ENCODE measurements at regions not wholly inside any gene's neighbourhood (a gene's known extent, or its start where the extent isn't known, plus 50 kb on each side); places are given as distances from the start of the nearest gene placed in this dataset.

DNA sequence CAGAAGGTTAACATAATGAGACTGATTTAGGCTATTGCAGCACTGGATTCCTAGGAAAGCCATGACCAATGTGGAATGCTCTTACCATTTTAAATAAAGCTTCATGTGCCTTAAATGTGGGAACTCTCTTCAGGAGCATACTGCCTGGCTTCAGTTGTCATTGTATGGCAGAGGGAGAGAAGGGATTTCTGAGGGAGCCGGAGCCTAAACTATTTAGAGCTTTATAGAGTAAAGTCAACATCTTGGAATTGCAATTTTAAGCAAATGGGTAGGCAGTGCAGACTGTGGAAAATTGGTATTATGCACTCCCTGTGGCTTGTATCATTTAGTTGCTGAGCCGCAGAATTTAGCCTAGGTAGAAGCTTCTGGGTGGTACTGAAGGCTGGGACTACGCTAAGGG, 2041.4 kb downstream of the PCDH9 start:
- TF ChIP-seq EP300 (IDR thresholded peaks at IDR 0.05): no peak
- TF ChIP-seq POLR2A (IDR thresholded peaks at IDR 0.05): no peak
- TF ChIP-seq, protein P1, sequence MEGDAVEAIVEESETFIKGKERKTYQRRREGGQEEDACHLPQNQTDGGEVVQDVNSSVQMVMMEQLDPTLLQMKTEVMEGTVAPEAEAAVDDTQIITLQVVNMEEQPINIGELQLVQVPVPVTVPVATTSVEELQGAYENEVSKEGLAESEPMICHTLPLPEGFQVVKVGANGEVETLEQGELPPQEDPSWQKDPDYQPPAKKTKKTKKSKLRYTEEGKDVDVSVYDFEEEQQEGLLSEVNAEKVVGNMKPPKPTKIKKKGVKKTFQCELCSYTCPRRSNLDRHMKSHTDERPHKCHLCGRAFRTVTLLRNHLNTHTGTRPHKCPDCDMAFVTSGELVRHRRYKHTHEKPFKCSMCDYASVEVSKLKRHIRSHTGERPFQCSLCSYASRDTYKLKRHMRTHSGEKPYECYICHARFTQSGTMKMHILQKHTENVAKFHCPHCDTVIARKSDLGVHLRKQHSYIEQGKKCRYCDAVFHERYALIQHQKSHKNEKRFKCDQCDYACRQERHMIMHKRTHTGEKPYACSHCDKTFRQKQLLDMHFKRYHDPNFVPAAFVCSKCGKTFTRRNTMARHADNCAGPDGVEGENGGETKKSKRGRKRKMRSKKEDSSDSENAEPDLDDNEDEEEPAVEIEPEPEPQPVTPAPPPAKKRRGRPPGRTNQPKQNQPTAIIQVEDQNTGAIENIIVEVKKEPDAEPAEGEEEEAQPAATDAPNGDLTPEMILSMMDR (IDR thresholded peaks at IDR 0.05): no peak
- Histone ChIP-seq H3K27me3 (no peaks in the 10 kb centered on the region), H3K27ac (no peak overlapping the region), H3K9me3 (no peaks in the 10 kb centered on the region), H3K36me3 (no peaks in the 10 kb centered on the region), H3K4me1 (no peaks in the 10 kb centered on the region), H3K4me3 (no peak overlapping the region)
- 64 to 81% methylated on average over 3 of the region's 3 CpGs for WGBS, 2 donors
- no peak for DNase-seq (ENCODE audit: low spot score in 2 of 2)

DNA sequence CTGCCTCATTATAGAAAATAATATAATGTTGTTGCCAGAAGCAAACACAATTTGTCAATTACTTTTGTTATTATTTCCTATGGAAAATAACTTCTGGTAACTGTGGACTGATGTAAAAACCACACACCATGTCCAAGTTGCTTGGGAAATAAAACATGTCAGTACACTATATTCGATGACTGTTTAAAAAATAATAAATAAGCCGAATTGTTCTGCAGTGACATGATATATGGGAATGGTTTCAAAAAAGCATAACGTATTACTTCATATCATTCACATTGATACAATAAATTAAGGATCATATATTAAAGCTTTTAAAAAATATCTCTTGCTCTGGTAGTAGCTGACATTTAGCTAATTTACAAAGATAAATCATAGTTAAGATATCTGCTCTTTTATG, 2062.1 kb downstream of the PCDH9 start:
- no peaks in the 10 kb centered on the region for H3K27me3 ChIP-seq
- WGBS, 2 donors: 39 to 48% methylated on average over 3 of the region's 3 CpGs
- H3K36me3 ChIP-seq: no peaks in the 10 kb centered on the region
- no peaks in the 10 kb centered on the region for H3K4me1 ChIP-seq
- TF ChIP-seq EP300 (IDR thresholded peaks at IDR 0.05) (no peak), POLR2A (IDR thresholded peaks at IDR 0.05) (no peak)
- TF ChIP-seq, protein P1 (IDR thresholded peaks at IDR 0.05): no peak
- no peak overlapping the region for H3K27ac ChIP-seq
- no peak for DNase-seq (ENCODE audit: low spot score in 2 of 2)
- no peaks in the 10 kb centered on the region for H3K9me3 ChIP-seq
- H3K4me3 ChIP-seq: no peak overlapping the region

DNA sequence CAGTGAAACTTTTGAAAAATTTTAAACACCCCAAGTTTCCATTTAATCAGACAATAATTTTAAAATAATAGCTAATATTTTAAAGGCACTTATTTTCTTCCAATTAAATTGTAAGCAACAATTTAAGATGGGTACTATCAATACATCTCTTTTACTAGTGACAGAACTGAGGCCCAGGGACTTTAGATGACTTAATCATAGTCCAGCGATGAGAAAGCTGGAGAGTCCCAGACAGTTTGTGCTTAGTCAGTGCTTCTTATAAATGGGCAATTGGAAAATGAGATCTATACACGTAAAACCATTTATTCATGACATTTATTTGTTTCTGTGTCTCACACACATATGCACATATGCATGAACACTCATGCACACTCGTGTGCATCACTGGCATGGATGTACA, 2063.5 kb downstream of the PCDH9 start:
- H3K4me1 ChIP-seq: no peaks in the 10 kb centered on the region
- H3K36me3 ChIP-seq: no peaks in the 10 kb centered on the region
- no peak for DNase-seq (ENCODE audit: low spot score in 2 of 2)
- no peak overlapping the region for H3K27ac ChIP-seq
- H3K9me3 ChIP-seq: no peaks in the 10 kb centered on the region
- H3K4me3 ChIP-seq: no peak overlapping the region
- TF ChIP-seq POLR2A (IDR thresholded peaks at IDR 0.05) (no peak), EP300 (IDR thresholded peaks at IDR 0.05) (no peak)
- TF ChIP-seq, protein P1 (IDR thresholded peaks at IDR 0.05): no peak
- WGBS, 2 donors: 76 to 77% methylated on average over 3 of the region's 3 CpGs
- no peaks in the 10 kb centered on the region for H3K27me3 ChIP-seq

DNA sequence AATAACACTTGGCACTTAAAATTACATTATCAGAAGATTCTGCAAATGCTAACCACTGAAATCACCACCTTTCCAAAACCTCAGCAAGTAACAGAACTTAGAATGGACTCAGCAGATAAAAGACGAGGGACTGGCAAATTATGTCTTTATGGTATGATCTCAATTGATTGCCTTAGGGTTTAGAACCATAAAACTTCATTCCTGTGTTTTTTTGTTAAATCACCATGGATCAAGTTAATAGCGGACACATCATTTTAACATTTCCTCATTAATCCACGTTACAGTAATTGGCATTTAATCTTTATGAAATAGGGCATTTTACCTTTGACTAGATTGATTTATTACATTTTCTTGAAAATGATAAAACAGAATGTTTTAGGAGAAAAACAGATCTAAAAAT, 2070.3 kb downstream of the PCDH9 start:
- WGBS, 2 donors: 49 to 50% methylated on average over 3 of the region's 3 CpGs
- DNase-seq (ENCODE audit: low spot score in 2 of 2): no peak

DNA sequence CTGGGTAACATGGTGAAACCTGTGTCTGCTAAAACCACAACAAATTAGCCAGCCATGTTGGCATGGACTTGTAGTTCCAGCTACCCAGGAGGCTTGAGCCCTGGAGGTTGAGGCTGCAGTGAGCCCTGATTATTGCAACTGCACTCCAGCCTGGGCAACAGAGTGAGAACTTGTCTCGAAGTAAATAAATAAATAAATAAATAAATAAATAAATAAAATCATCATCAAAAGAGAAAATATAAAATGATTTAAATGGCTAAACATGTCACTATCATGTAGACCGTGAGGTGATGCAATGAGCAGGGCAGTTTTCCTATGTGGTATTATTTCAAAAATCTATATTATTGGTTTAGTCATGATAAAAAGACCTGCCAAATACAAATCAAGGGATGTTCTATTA, 2074.3 kb downstream of the PCDH9 start:
- WGBS, 2 donors: 96 to 98% methylated on average over 2 of the region's 2 CpGs
- Histone ChIP-seq H3K4me3 (no peak overlapping the region), H3K4me1 (no peaks in the 10 kb centered on the region), H3K36me3 (no peaks in the 10 kb centered on the region), H3K27me3 (no peaks in the 10 kb centered on the region), H3K9me3 (no peaks in the 10 kb centered on the region), H3K27ac (no peak overlapping the region)
- DNase-seq (ENCODE audit: low spot score in 2 of 2): no peak
- no peak for TF ChIP-seq POLR2A (IDR thresholded peaks at IDR 0.05)
- TF ChIP-seq, protein P1 (IDR thresholded peaks at IDR 0.05): no peak
- no peak for TF ChIP-seq EP300 (IDR thresholded peaks at IDR 0.05)

More for the DNA sequence above, 2070.3 kb downstream of the PCDH9 start:
- H3K4me3 ChIP-seq: no peak overlapping the region
- no peaks in the 10 kb centered on the region for H3K4me1 ChIP-seq
- no peak overlapping the region for H3K27ac ChIP-seq
- TF ChIP-seq, protein P1 (IDR thresholded peaks at IDR 0.05): no peak
- TF ChIP-seq EP300 (IDR thresholded peaks at IDR 0.05) (no peak), POLR2A (IDR thresholded peaks at IDR 0.05) (no peak)
- no peaks in the 10 kb centered on the region for H3K36me3 ChIP-seq
- H3K9me3 ChIP-seq: no peaks in the 10 kb centered on the region
- no peaks in the 10 kb centered on the region for H3K27me3 ChIP-seq
